CD4-positive, alpha-beta memory T cell (primary cell): ENCODE measurements at regions not wholly inside any gene's neighbourhood (a gene's known extent, or its start where the extent isn't known, plus 50 kb on each side); places are given as distances from the start of the nearest gene placed in this dataset.

ENCODE experiments used
- CTCF ChIA-PET: fragments of 350-600 bp; sonication (Branson Sonifier 250); formaldehyde crosslinking; loops from one replicate; lab custom pipeline; 2021; ENCODE audit warnings: inconsistent platforms; ENCODE audit not compliant: partially characterized antibody; lab: Charles Lee
- POLR2A ChIA-PET: fragments of 350-600 bp; sonication (Branson Sonifier 250); formaldehyde crosslinking; loops from one replicate; lab custom pipeline; 2021; ENCODE audit not compliant: partially characterized antibody; lab: Charles Lee
- DNase-seq, 5 donors: peaks; one replicate each; pipeline versions ENCODE4 v3.0.0 to v3.0.0-alpha.2; 2020 to 2022; ENCODE audit warnings: mixed read lengths in 1 of 5
- H3K27ac ChIP-seq: one replicate; pipeline ENCODE4 v1.7.0; 2013; ENCODE audit warnings: low read depth, low read length
- H3K27me3 ChIP-seq: 2 replicates; pipeline ENCODE4 v1.7.0; 2013; ENCODE audit warnings: mild to moderate bottlenecking, low read length, moderate library complexity; ENCODE audit not compliant: insufficient read depth
- H3K36me3 ChIP-seq: 2 replicates; pipeline ENCODE4 v1.7.0; 2013; ENCODE audit warnings: mild to moderate bottlenecking, low read length, moderate library complexity; ENCODE audit not compliant: insufficient read depth
- H3K4me1 ChIP-seq: 2 replicates; pipeline ENCODE4 v1.7.0; 2013; ENCODE audit warnings: mild to moderate bottlenecking, low read length, moderate library complexity; ENCODE audit not compliant: insufficient read depth
- H3K4me3 ChIP-seq, 2 donors: one replicate each; pipeline ENCODE4 v1.7.0; 2013; ENCODE audit warnings: low read length in 2 of 2, mild to moderate bottlenecking in 1 of 2
- H3K9me3 ChIP-seq, 2 donors: one replicate each; pipeline ENCODE4 v1.7.0; 2013; ENCODE audit warnings: low read length in 2 of 2, control low read depth in 1 of 2; ENCODE audit not compliant: control insufficient read depth in 1 of 2
- H3K27ac Mint-ChIP-seq, 7 donors: one replicate each; pipeline ENCODE4 v1.8.0; 2020 to 2021; ENCODE audit warnings: mixed read lengths in 7 of 7, mild to moderate bottlenecking in 6 of 7, inconsistent platforms in 3 of 7, moderate library complexity in 3 of 7
- H3K27me3 Mint-ChIP-seq, 2 donors: one replicate each; pipeline ENCODE4 v1.8.0; 2020 to 2021; ENCODE audit warnings: mixed read lengths in 2 of 2
- H3K36me3 Mint-ChIP-seq, 2 donors: one replicate each; pipeline ENCODE4 v1.8.0; 2020 to 2021; ENCODE audit warnings: mixed read lengths in 2 of 2, inconsistent platforms in 1 of 2, mild to moderate bottlenecking in 1 of 2
- H3K4me1 Mint-ChIP-seq, 4 donors: one replicate each; pipeline ENCODE4 v1.8.0; 2020 to 2021; ENCODE audit warnings: mixed read lengths in 4 of 4, mild to moderate bottlenecking in 1 of 4
- H3K4me3 Mint-ChIP-seq, 8 donors: one replicate each; pipeline ENCODE4 v1.8.0; 2020 to 2021; ENCODE audit warnings: mixed read lengths in 8 of 8, mild to moderate bottlenecking in 7 of 8, moderate library complexity in 6 of 8, inconsistent platforms in 3 of 8
- H3K9me3 Mint-ChIP-seq, 8 donors: one replicate each; pipeline ENCODE4 v1.8.0; 2020 to 2021; ENCODE audit warnings: mixed read lengths in 8 of 8, mild to moderate bottlenecking in 5 of 8, inconsistent platforms in 3 of 8, moderate library complexity in 1 of 8
- intact Hi-C: fragments of 100-400 bp; cut with micrococcal nuclease; formaldehyde crosslinking; loops from one replicate; pipeline ENCODE4 v1.15.1; 2023

DNA sequence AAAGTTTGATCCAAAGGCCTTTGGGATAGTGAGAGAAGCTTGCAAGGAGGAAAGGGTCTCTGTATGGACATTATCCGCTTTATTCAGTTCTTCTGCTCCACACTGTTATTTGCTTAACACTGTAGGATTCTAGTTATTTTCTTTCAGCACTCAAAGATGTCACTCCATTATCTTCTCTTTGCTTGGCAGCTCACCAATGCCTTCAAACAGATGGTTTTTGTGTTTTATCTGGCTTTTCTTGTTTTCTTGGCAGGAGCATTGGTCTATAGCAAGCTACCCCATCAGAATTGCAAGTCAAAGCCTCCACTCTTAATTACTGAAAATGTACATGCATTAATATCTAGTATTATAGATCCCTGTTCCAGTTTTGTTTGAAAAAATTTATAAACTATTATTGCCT lies 138.8 kb downstream of the EVA1A start:
- Histone ChIP-seq H3K27me3 (no peaks in the 10 kb centered on the region), H3K4me3 (no peak overlapping the region), H3K4me1 (no peaks in the 10 kb centered on the region), H3K36me3 (no peaks in the 10 kb centered on the region), H3K27ac (no peak overlapping the region), H3K9me3 (no peaks in the 10 kb centered on the region)
- Mint-ChIP-seq H3K27ac (no peak overlapping the region), H3K4me1 (no peaks in the 10 kb centered on the region), H3K4me3 (no peak overlapping the region), H3K9me3 (no peaks in the 10 kb centered on the region), H3K36me3 (no peaks in the 10 kb centered on the region), H3K27me3 (peaks cover 3 to 13% of the 10 kb centered on the region in 2 donors)
- ChIA-PET CTCF (no interaction called here), POLR2A (no interaction called here)
- intact Hi-C loops, result no loop called here
- no peak for DNase-seq

DNA sequence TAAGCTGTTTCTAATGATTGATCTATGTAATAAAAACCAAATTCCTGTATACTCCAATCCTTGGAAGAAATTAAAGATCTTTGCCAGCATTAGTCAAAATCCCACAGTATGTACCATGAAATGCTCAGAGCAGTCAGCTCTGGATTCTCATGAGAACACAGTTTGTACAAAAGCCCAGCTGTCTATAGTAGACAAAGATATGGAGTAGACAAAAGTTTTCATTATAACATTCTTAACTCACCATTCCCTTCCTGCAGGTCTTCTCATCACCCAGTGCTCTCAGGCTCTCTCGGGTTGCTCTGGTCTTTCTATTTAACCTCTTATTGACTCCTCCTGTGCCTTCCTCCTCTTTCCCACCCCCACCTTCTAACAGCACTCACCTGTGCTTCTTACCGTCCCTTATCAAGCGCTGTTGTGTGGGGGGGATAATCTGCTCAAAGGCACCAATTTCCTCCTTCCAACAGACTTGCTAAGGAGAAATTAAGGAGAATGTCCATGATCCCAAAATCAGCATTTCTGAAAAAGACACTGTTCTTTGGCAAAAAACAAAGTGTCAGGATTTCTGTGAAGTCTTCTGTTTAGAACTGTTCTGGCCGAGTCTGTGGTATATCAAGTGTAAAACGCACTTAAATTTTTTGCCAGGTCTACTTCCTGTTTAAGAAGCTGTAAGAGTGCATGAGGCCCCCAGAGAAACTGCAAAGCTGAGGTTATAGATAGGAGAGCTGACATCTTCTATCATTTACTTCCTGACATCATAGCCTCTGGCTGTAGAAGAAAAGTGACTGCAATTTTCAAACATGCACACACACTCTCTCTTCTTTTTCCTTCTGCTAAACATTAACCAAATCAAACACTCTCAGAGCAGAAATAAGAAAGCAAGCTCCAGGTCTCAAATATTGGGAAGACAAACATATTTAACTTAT lies 144.1 kb downstream of the EVA1A start:
- Mint-ChIP-seq H3K27me3 (peaks cover 19 to 20% of the 10 kb centered on the region in 2 donors), H3K4me3 (peak overlapping the region in 3 of 8 donors; percentile 1 to 58 (median 42)), H3K27ac (no peak overlapping the region), H3K4me1 (peaks cover 0 to 4% (median 0%) of the 10 kb centered on the region in 4 donors), H3K36me3 (no peaks in the 10 kb centered on the region), H3K9me3 (peaks cover 0 to 4% (median 0%) of the 10 kb centered on the region in 8 donors)
- no peaks in the 10 kb centered on the region for H3K9me3 ChIP-seq
- intact Hi-C loops, result no loop called here
- ChIA-PET CTCF (no interaction called here), POLR2A (no interaction called here)
- H3K36me3 ChIP-seq, result no peaks in the 10 kb centered on the region
- no peaks in the 10 kb centered on the region for H3K27me3 ChIP-seq
- DNase-seq, result no peak
- H3K27ac ChIP-seq, result no peak overlapping the region
- H3K4me1 ChIP-seq, result no peaks in the 10 kb centered on the region
- no peak overlapping the region for H3K4me3 ChIP-seq

DNA sequence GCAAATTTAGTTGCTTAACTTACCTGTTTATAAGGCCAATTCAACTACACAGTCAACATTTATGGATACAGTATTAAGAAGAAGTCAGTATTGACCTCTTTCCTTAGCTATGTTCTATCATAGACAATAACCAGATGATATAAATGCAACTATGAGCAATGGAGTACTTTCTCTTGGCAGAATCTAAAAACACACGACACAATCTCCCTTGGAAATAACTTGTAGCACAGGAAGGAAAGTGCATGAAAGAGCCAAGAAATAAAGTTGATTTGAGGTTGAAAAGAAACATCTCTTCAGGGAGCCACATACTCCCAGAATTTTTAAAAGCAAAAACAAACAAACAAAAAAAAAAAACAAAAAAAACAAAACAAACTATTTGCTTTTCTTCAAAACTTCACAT lies 145.0 kb downstream of the EVA1A start:
- H3K9me3 ChIP-seq, result no peaks in the 10 kb centered on the region
- CTCF ChIA-PET, result no interaction called here
- POLR2A ChIA-PET, result no interaction called here
- Mint-ChIP-seq H3K4me1 (peaks cover 0 to 4% (median 0%) of the 10 kb centered on the region in 4 donors), H3K4me3 (no peak overlapping the region), H3K27me3 (peaks cover 19 to 21% of the 10 kb centered on the region in 2 donors), H3K36me3 (no peaks in the 10 kb centered on the region), H3K9me3 (peaks cover 0 to 11% (median 4%) of the 10 kb centered on the region in 8 donors), H3K27ac (no peak overlapping the region)
- no peak overlapping the region for H3K4me3 ChIP-seq
- H3K27ac ChIP-seq, result no peak overlapping the region
- H3K4me1 ChIP-seq, result no peaks in the 10 kb centered on the region
- intact Hi-C loops, result no loop called here
- H3K36me3 ChIP-seq, result no peaks in the 10 kb centered on the region
- no peaks in the 10 kb centered on the region for H3K27me3 ChIP-seq
- DNase-seq, result no peak

DNA sequence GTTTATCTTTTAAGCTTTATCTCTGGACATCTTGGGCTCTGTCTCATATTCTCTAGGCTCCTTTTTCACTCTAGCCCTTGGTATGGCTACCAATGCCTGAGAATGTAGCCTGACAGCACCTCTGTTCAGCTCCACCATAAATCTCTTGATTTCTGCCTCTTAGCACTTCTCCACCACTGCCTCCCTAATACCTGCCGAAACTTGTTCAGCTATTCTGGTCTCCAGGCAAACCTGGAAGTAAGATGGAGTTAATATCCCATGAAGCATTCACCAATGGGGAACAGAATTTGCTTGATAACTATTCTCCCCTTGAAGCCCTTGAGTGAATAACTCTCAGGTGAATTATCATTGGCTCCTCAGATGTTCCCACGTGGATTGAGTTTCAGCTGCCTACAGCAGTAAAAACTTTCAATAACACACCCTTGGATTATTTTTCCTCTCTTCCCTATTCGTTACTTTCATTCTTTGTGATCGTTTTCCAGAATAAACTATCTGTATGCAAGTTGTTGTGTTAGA lies 145.6 kb downstream of the EVA1A start:
- ChIA-PET CTCF (no interaction called here), POLR2A (no interaction called here)
- H3K27ac ChIP-seq, result no peak overlapping the region
- Mint-ChIP-seq H3K4me3 (no peak overlapping the region), H3K27ac (no peak overlapping the region), H3K9me3 (peaks cover 4 to 17% (median 8%) of the 10 kb centered on the region in 8 donors), H3K27me3 (peaks cover 21% of the 10 kb centered on the region in 2 donors), H3K36me3 (no peaks in the 10 kb centered on the region), H3K4me1 (peaks cover 0 to 4% (median 0%) of the 10 kb centered on the region in 4 donors)
- intact Hi-C loops, result no loop called here
- no peaks in the 10 kb centered on the region for H3K27me3 ChIP-seq
- DNase-seq, result no peak
- no peaks in the 10 kb centered on the region for H3K4me1 ChIP-seq
- H3K36me3 ChIP-seq, result no peaks in the 10 kb centered on the region
- no peaks in the 10 kb centered on the region for H3K9me3 ChIP-seq
- no peak overlapping the region for H3K4me3 ChIP-seq

DNA sequence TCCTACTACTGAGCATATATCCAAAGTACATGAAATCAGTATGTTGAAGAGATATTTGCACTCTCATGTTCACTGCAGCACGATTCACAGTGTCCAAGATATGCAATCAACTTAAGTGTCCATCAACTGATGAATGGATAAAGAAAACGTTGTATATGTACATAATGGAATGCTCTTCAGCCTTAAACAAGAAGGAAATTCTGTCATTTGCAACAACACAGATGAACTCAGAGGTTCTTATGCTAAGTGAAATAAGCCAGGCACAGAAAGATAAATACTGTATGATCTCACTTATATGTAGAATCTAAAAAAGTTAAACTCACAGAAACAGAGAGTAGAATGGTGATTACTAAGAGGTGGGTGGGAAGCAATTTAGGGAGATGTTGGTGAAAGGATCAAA lies 149.2 kb downstream of the EVA1A start:
- H3K4me3 ChIP-seq, result no peak overlapping the region
- no peaks in the 10 kb centered on the region for H3K27me3 ChIP-seq
- H3K4me3 Mint-ChIP-seq, result no peak overlapping the region
- peaks cover 4 to 20% (median 10%) of the 10 kb centered on the region in 8 donors for H3K9me3 Mint-ChIP-seq
- H3K27ac ChIP-seq, result no peak overlapping the region
- intact Hi-C loops, result no loop called here
- no peaks in the 10 kb centered on the region for H3K4me1 ChIP-seq
- ChIA-PET POLR2A (no interaction called here), CTCF (interaction anchor here (1.5 kb wide), 1 partner anchor 9 kb away, joined by 3 read pairs; no protein-coding TSS in a partner anchor)
- DNase-seq, result no peak
- peaks cover 0 to 1% (median 0%) of the 10 kb centered on the region in 4 donors for H3K4me1 Mint-ChIP-seq
- no peak overlapping the region for H3K27ac Mint-ChIP-seq
- no peaks in the 10 kb centered on the region for H3K9me3 ChIP-seq
- no peaks in the 10 kb centered on the region for H3K36me3 ChIP-seq
- H3K27me3 Mint-ChIP-seq, result peaks cover 20 to 28% of the 10 kb centered on the region in 2 donors
- no peaks in the 10 kb centered on the region for H3K36me3 Mint-ChIP-seq

DNA sequence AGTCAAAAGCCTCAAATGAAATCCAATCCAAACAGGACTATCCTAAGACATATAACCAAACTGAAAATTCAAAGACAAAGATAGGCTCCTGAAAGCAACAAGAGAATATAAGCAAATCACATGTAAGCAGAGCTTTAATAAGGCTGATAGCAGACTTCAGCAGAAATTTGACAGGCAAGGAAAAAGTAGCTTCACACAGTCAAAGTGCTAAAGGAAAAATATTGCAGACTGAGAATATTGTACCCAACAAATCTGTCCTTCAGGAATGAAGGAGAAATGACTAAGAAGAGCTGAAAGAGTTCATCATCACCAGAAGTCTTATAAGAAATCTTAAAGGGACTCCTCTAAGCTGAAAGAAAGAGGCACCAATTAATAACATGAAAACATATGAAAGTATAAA lies 150.0 kb downstream of the EVA1A start:
- H3K9me3 ChIP-seq, result no peaks in the 10 kb centered on the region
- no peaks in the 10 kb centered on the region for H3K4me1 ChIP-seq
- H3K27me3 ChIP-seq, result no peaks in the 10 kb centered on the region
- no peak overlapping the region for H3K4me3 Mint-ChIP-seq
- ChIA-PET CTCF (interaction anchor here (1.5 kb wide), 1 partner anchor 10 kb away, joined by 3 read pairs; no protein-coding TSS in a partner anchor), POLR2A (no interaction called here)
- H3K36me3 Mint-ChIP-seq, result no peaks in the 10 kb centered on the region
- no peak overlapping the region for H3K4me3 ChIP-seq
- H3K4me1 Mint-ChIP-seq, result no peaks in the 10 kb centered on the region
- DNase-seq, result no peak
- H3K27ac ChIP-seq, result no peak overlapping the region
- no peak overlapping the region for H3K27ac Mint-ChIP-seq
- H3K9me3 Mint-ChIP-seq, result peaks cover 4 to 20% (median 10%) of the 10 kb centered on the region in 8 donors
- H3K36me3 ChIP-seq, result no peaks in the 10 kb centered on the region
- intact Hi-C loops, result no loop called here
- peaks cover 19 to 28% of the 10 kb centered on the region in 2 donors for H3K27me3 Mint-ChIP-seq

DNA sequence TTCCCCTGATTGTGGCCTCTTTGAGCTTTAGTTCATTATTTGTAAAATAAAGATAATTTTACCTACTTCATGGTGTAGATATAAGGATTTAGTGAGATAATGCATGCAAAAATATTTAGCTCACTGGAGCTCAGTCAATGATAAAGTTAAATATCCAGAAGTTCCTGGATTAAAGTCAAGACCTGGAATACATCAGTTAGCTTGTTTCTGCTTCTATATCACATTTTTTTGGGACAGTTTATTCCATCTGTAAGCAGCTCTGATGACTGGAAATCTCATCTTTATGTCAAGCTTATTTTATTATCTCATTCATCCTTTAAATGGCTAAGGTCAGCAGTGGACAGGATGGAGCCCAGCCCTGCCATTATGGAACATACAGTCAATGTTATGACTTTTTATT lies 152.0 kb downstream of the EVA1A start:
- intact Hi-C loops, result no loop called here

More for the DNA sequence above, 152.0 kb downstream of the EVA1A start:
- Mint-ChIP-seq H3K4me1 (no peaks in the 10 kb centered on the region), H3K4me3 (no peak overlapping the region), H3K27me3 (peaks cover 21 to 23% of the 10 kb centered on the region in 2 donors), H3K9me3 (peaks cover 4 to 20% (median 10%) of the 10 kb centered on the region in 8 donors), H3K27ac (no peak overlapping the region), H3K36me3 (no peaks in the 10 kb centered on the region)
- Histone ChIP-seq H3K27me3 (no peaks in the 10 kb centered on the region), H3K27ac (no peak overlapping the region), H3K4me3 (no peak overlapping the region), H3K9me3 (no peaks in the 10 kb centered on the region), H3K36me3 (no peaks in the 10 kb centered on the region), H3K4me1 (no peaks in the 10 kb centered on the region)
- ChIA-PET POLR2A (no interaction called here), CTCF (interaction anchor here (5.6 kb wide), 1 partner anchor 489 kb away, joined by 52 read pairs; no protein-coding TSS in a partner anchor)
- DNase-seq, result no peak
